ENCODE measurements at regions not wholly inside any gene's neighbourhood (a gene's known extent, or its start where the extent isn't known, plus 50 kb on each side); places are given as distances from the start of the nearest gene placed in this dataset.

GRCh38 chr19:30144242-30144758 is 202.3 kb downstream of the URI1 start:
- intact Hi-C loops (cut with DNase I), result no loop called here
- Histone ChIP-seq H3K36me3 (replicated peaks in 1 of 2) (no peaks in the 10 kb centered on the region), H3K9me3 (replicated peaks in 1 of 3) (no peaks in the 10 kb centered on the region), H3K4me1 (replicated peaks in 1 of 2) (no peaks in the 10 kb centered on the region), H3K27me3 (no peaks in the 10 kb centered on the region), H3K4me3 (no peak overlapping the region), H3K27ac (no peak overlapping the region)
- 83 to 100% (median 84%) methylated on average over 2 to 14 of the region's 14 CpGs for WGBS, 4 donors
- no peak for TF ChIP-seq CTCF (IDR thresholded peaks at IDR 0.05)
- TF ChIP-seq POLR2A (IDR thresholded peaks at IDR 0.05), result no peak
- DNase-seq, result no peak

GRCh38 chr19:30144802-30145201 is 202.8 kb downstream of the URI1 start:
- H3K9me3 ChIP-seq (replicated peaks in 1 of 3), result no peaks in the 10 kb centered on the region
- intact Hi-C loops (cut with DNase I), result no loop called here
- H3K36me3 ChIP-seq (replicated peaks in 1 of 2), result no peaks in the 10 kb centered on the region
- no peak overlapping the region for H3K4me3 ChIP-seq
- H3K27ac ChIP-seq, result no peak overlapping the region
- no peak for TF ChIP-seq POLR2A (IDR thresholded peaks at IDR 0.05)
- TF ChIP-seq CTCF (IDR thresholded peaks at IDR 0.05), result no peak
- 82 to 92% (median 88%) methylated on average over 6 to 19 of the region's 19 CpGs for WGBS, 4 donors
- no peaks in the 10 kb centered on the region for H3K27me3 ChIP-seq
- DNase-seq, result no peak
- no peaks in the 10 kb centered on the region for H3K4me1 ChIP-seq (replicated peaks in 1 of 2)

GRCh38 chr19:30145467-30145866 is 203.4 kb downstream of the URI1 start:
- no peak overlapping the region for H3K4me3 ChIP-seq
- 84 to 86% (median 84%) methylated on average over 8 of the region's 8 CpGs for WGBS, 4 donors
- H3K9me3 ChIP-seq (replicated peaks in 1 of 3), result no peaks in the 10 kb centered on the region
- no peaks in the 10 kb centered on the region for H3K27me3 ChIP-seq
- no peaks in the 10 kb centered on the region for H3K4me1 ChIP-seq (replicated peaks in 1 of 2)
- TF ChIP-seq CTCF (IDR thresholded peaks at IDR 0.05) (no peak), POLR2A (IDR thresholded peaks at IDR 0.05) (no peak)
- no peaks in the 10 kb centered on the region for H3K36me3 ChIP-seq (replicated peaks in 1 of 2)
- H3K27ac ChIP-seq, result no peak overlapping the region
- no peak for DNase-seq
- intact Hi-C loops (cut with DNase I), result no loop called here

- no peak overlapping the region for H3K4me3 ChIP-seq
- no peaks in the 10 kb centered on the region for H3K27me3 ChIP-seq
- no peaks in the 10 kb centered on the region for H3K9me3 ChIP-seq (replicated peaks in 1 of 3)
- DNase-seq, result no peak
- intact Hi-C loops (cut with DNase I), result no loop called here
- no peaks in the 10 kb centered on the region for H3K36me3 ChIP-seq (replicated peaks in 1 of 2)
- TF ChIP-seq POLR2A (IDR thresholded peaks at IDR 0.05) (no peak), CTCF (IDR thresholded peaks at IDR 0.05) (no peak)
- H3K27ac ChIP-seq, result no peak overlapping the region
- 84 to 89% (median 89%) methylated on average over 7 to 14 of the region's 14 CpGs for WGBS, 4 donors
- no peaks in the 10 kb centered on the region for H3K4me1 ChIP-seq (replicated peaks in 1 of 2)
Observed at GRCh38 chr19:30146346-30146745, 204.3 kb downstream of the URI1 start.
